Left lung (tissue), 4 donors: ENCODE measurements at regions not wholly inside any gene's neighbourhood (a gene's known extent, or its start where the extent isn't known, plus 50 kb on each side); places are given as distances from the start of the nearest gene placed in this dataset.

Experiments
- ATAC-seq: fragments of 200-7000 bp; cut with Tn5 transposase; one replicate; pipeline ENCODE4 v1.9.1; 2020; ENCODE audit warnings: moderate library complexity
- DNase-seq, 4 donors: peaks; one replicate each; pipeline ENCODE4 v3.0.0-alpha.2; 2013 to 2020
- H3K27ac ChIP-seq, 2 donors: fragments of 200-600 bp; sonication (generic) in 1 of 2; one replicate each; pipeline versions ENCODE4 v1.5.0 to v1.8.0; 2020 to 2021
- H3K27me3 ChIP-seq, 2 donors: fragments of 200-600 bp; sonication (generic) in 1 of 2; one replicate each; pipeline versions ENCODE4 v1.5.0 to v1.8.0; 2020 to 2021
- H3K36me3 ChIP-seq, 2 donors: fragments of 200-600 bp; sonication (generic) in 1 of 2; one replicate each; pipeline versions ENCODE4 v1.5.0 to v1.8.0; 2020 to 2021
- H3K4me1 ChIP-seq, 2 donors: fragments of 200-600 bp; one replicate each; pipeline ENCODE4 v1.8.0; 2021
- H3K4me3 ChIP-seq, 2 donors: fragments of 200-600 bp; sonication (generic) in 1 of 2; one replicate each; pipeline versions ENCODE4 v1.5.0 to v1.8.0; 2020 to 2021; ENCODE audit warnings: mild to moderate bottlenecking in 1 of 2
- H3K9me3 ChIP-seq, 2 donors: fragments of 200-600 bp; sonication (generic) in 1 of 2; one replicate each; pipeline versions ENCODE4 v1.5.0 to v1.8.0; 2020 to 2021
- CTCF ChIP-seq, 2 donors: fragments of 200-600 bp; sonication (generic) in 1 of 2; IDR thresholded peaks; one replicate each; pipeline versions ENCODE4 v1.5.0 to v1.8.0; 2021; ENCODE audit warnings: antibody characterized with exemption in 2 of 2
- intact Hi-C, 2 donors: fragments of 100-400 bp; cut with DNase I; formaldehyde crosslinking; loops; one replicate each; pipeline versions ENCODE4 v1.11.2 to v1.14.2; 2022
- donor health status: DM: no; HTN: yes; CAD: no.
- donor health status: DM: no; HTN: no; CAD: no.

GRCh38 chr12:94078138-94078723 is 70.1 kb upstream of the PLXNC1 start:
- intact Hi-C loops = no loop called here
- no peak overlapping the region for H3K27ac ChIP-seq
- no peak for TF ChIP-seq CTCF (IDR thresholded peaks at IDR 0.05)
- peaks cover 4 to 7% of the 10 kb centered on the region in 2 donors for H3K4me1 ChIP-seq
- no peaks in the 10 kb centered on the region for H3K27me3 ChIP-seq
- no peaks in the 10 kb centered on the region for H3K9me3 ChIP-seq
- no peak overlapping the region for H3K4me3 ChIP-seq
- no peaks in the 10 kb centered on the region for H3K36me3 ChIP-seq
- no peak for ATAC-seq
- DNase-seq = no peak

GRCh38 chr12:94078736-94079509 is 69.5 kb upstream of the PLXNC1 start:
- Histone ChIP-seq H3K4me3 (no peak overlapping the region), H3K9me3 (no peaks in the 10 kb centered on the region), H3K36me3 (no peaks in the 10 kb centered on the region), H3K4me1 (peaks cover 4 to 7% of the 10 kb centered on the region in 2 donors), H3K27me3 (no peaks in the 10 kb centered on the region), H3K27ac (no peak overlapping the region)
- DNase-seq (no peak), ATAC-seq (no peak)
- TF ChIP-seq CTCF (IDR thresholded peaks at IDR 0.05) = no peak
- intact Hi-C loops = no loop called here

- intact Hi-C loops = no loop called here
- no peak for ATAC-seq
- no peak overlapping the region for H3K27ac ChIP-seq
These were observed 68.6 kb upstream of the PLXNC1 start for GRCh38 chr12:94079566-94080340.

GRCh38 chr12:94080341-94081009 is 67.9 kb upstream of the PLXNC1 start:
- ATAC-seq (no peak), DNase-seq (no peak)
- TF ChIP-seq CTCF (IDR thresholded peaks at IDR 0.05) = no peak
- H3K9me3 ChIP-seq = peaks cover 0 to 6% of the 10 kb centered on the region in 2 donors
- intact Hi-C loops = no loop called here
- peaks cover 1 to 2% of the 10 kb centered on the region in 2 donors for H3K4me1 ChIP-seq
- H3K27me3 ChIP-seq = no peaks in the 10 kb centered on the region
- no peak overlapping the region for H3K27ac ChIP-seq
- H3K36me3 ChIP-seq = no peaks in the 10 kb centered on the region
- H3K4me3 ChIP-seq = no peak overlapping the region

More at GRCh38 chr12:94079566-94080340, 68.6 kb upstream of the PLXNC1 start:
- no peaks in the 10 kb centered on the region for H3K36me3 ChIP-seq
- H3K4me3 ChIP-seq = no peak overlapping the region
- no peaks in the 10 kb centered on the region for H3K27me3 ChIP-seq
- no peak for DNase-seq
- peaks cover 4 to 7% of the 10 kb centered on the region in 2 donors for H3K4me1 ChIP-seq
- peaks cover 0 to 1% of the 10 kb centered on the region in 2 donors for H3K9me3 ChIP-seq
- TF ChIP-seq CTCF (IDR thresholded peaks at IDR 0.05) = no peak
